Stimulated activated naive CD8-positive, alpha-beta T cell treated with anti-CD3 and anti-CD28 coated beads, Interleukin-15, Interleukin-2, amounts not matched to agents 100 ng/mL and 50 ng/mL, for 24 hours (primary cell): ENCODE measurements at regions not wholly inside any gene's neighbourhood (a gene's known extent, or its start where the extent isn't known, plus 50 kb on each side); places are given as distances from the start of the nearest gene placed in this dataset.
"Not testable (repeated sequence)": the region's sequence is repeated elsewhere in the genome, so short reads cannot be mapped to it uniquely, and the experiment has no call there.

Experiments
- H3K27ac Mint-ChIP-seq: one replicate; pipeline ENCODE4 v1.8.0; 2021; ENCODE audit warnings: mild to moderate bottlenecking, mixed read lengths
- H3K27me3 Mint-ChIP-seq: one replicate; pipeline ENCODE4 v1.8.0; 2021; ENCODE audit warnings: mixed read lengths
- H3K36me3 Mint-ChIP-seq: one replicate; pipeline ENCODE4 v1.8.0; 2021; ENCODE audit warnings: low read depth, mixed read lengths
- H3K4me1 Mint-ChIP-seq: one replicate; pipeline ENCODE4 v1.8.0; 2021; ENCODE audit warnings: low read depth, mixed read lengths
- H3K4me3 Mint-ChIP-seq: one replicate; pipeline ENCODE4 v1.8.0; 2021; ENCODE audit warnings: mild to moderate bottlenecking, mixed read lengths
- H3K9me3 Mint-ChIP-seq: one replicate; pipeline ENCODE4 v1.8.0; 2021; ENCODE audit warnings: mixed read lengths

DNA sequence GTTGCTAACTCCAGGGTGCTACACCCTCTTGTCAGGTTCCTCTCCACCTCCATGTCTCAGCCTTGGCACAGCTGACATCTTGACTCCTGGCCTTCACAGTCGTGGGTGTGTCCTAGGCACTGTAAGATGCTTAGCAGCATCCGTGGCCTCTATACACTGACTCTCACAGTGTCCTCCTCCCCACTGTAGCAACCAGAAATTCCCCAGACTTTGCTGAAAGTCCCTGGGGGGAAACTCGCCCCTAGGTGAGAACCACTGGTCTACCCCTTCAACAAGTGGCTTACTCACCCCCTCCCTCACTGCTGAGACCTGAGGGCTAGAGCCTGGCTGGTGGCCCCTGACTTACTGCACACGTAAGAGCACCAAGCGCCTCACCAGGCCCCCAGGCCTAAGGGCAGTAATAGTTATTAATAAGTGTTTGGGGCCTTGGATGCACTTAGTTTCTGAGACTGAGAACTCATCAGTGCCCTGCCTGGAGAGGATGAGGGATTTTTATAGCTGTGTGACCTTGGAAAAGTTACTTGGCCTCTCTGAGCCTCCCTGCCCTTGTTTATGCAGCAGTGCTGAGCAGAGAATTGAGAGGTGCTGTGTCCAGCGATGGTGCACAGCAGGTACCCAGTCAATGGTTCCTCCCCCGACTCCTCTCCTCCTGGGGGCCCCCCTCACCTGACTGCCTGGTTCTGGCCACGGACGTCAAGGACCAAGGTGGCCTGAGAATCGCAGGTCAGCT, 67.1 kb downstream of the RMI2 start:
- H3K4me1 Mint-ChIP-seq, result no peaks in the 10 kb centered on the region
- no peaks in the 10 kb centered on the region for H3K36me3 Mint-ChIP-seq
- no peak overlapping the region for H3K27ac Mint-ChIP-seq
- no peak overlapping the region for H3K4me3 Mint-ChIP-seq
- no peaks in the 10 kb centered on the region for H3K9me3 Mint-ChIP-seq
- no peaks in the 10 kb centered on the region for H3K27me3 Mint-ChIP-seq

DNA sequence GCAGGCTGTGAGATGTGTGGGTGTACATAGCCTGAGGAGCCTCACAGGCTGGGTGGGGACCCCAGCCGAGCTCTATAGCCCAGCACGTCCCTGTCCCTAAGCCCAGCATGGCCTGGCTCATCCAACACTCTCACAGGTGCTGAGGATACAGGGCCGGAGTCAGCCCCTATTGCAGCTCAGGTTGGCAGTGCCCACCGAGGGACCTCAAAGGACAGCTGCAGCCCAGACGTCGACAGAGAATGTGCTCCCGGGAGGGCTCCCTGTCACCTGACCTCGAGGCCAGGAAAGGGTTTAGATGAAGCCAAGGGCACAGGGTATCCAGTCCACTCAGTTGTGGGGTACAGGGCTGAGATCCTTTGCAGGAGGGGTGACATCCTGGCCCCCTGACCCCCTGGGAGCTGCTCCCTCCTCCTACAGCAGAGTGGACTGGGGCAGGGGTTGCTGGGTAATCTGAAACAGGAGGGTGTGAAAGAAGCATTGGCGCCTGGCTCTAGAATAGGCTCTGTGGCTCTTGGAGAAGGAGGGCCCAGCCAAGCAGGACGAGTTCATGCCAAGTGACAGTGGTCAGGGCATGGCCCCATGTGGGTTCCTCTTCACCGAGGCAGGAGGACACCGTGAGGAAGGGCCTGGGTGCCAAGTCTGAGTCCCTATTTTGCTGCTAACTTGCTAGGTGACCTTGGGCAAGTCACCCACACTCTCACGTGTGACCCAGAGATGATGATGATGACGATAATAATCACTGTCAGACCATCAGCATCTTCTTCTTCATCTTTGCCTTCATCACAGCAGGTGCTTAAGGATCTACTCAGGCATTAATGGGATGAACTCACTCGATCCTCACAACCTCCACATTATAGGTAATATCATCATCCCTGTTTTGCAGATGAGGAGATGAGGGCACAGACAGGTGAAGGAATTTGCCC, 68.0 kb downstream of the RMI2 start:
- Mint-ChIP-seq H3K36me3 (no peaks in the 10 kb centered on the region), H3K27me3 (no peaks in the 10 kb centered on the region), H3K9me3 (no peaks in the 10 kb centered on the region), H3K27ac (no peak overlapping the region), H3K4me3 (no peak overlapping the region), H3K4me1 (no peaks in the 10 kb centered on the region)

DNA sequence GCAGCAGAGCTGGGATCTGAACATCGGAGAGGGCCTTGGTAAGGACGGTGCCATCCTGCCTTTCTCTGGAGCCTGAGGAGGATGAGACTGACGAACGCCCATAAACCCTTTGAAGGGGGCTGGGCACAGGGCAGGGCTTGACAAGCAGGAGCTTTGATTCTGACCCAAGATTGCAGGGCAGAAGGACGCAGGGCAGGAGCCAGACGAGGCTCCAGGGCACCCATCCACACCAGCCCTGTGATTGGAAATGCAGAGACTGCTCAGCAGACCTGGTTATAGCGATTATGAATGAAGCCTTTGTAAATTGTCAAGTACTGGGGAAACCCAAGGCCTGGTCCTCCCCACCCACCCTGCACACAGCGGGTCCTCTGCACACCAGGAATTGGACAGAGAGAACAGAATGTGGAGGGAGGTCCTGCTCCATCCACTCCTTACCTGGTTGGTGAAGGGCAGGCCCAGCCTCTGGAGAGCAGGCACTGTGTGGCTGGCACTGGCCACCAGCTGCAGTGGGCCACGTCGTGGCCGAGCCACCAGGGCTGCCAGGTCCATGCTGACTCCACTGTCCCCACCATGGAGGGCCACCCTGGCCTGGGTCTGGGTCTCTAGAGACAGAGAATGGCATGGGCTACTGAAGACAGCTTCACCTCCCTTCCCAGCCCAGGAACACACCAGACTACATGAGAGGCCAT, 68.8 kb downstream of the RMI2 start:
- no peaks in the 10 kb centered on the region for H3K27me3 Mint-ChIP-seq

DNA sequence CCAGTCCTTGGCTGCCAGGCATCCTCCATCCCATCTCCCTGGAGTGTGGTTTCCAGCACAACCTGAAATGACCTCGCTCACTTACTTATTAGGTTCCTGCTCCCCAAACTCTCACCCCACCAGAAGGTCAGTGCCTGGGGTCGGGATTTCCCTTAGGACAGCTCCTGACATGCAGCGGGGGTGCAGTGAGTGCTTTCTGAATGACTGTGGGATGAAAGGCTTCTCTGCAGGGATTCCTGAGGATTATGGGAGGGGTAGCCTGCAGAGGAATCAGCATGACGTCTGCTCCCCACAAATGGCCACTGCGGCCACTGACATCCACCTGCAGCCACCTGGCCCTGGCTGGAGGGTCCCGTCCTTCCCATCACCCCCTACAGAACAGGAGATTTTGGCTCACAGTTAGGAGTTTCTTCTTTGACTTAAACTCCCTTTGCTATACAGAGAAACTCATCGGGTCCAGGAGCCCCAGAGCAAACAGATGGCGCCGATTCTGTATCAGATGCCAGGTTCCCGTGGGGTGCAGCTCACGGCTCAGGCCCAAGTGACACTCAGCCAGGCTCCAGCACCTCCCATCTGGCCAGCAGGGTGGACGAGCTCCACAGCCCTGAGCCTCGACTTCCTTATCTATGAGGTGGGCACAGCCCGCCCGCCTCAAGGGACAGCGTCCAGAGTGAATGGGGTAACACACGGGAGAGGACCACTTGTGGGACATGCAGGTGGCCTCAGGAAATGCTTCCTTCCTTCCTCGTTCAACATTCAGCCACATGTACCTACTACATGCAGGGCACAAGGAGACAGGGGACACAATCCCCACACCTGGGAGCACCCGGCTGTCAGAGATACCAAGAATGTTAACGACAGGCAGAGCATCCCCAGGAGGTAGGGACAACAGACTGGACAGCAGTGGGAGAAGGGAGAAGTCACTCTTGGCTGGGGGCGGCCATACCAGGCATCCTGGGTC, 69.8 kb downstream of the RMI2 start:
- Mint-ChIP-seq H3K9me3 (no peaks in the 10 kb centered on the region), H3K4me3 (no peak overlapping the region), H3K27ac (no peak overlapping the region), H3K36me3 (no peaks in the 10 kb centered on the region), H3K27me3 (no peaks in the 10 kb centered on the region), H3K4me1 (no peaks in the 10 kb centered on the region)

More for the DNA sequence above, 68.8 kb downstream of the RMI2 start:
- Mint-ChIP-seq H3K27ac (no peak overlapping the region), H3K36me3 (no peaks in the 10 kb centered on the region), H3K4me1 (no peaks in the 10 kb centered on the region), H3K4me3 (no peak overlapping the region), H3K9me3 (no peaks in the 10 kb centered on the region)

DNA sequence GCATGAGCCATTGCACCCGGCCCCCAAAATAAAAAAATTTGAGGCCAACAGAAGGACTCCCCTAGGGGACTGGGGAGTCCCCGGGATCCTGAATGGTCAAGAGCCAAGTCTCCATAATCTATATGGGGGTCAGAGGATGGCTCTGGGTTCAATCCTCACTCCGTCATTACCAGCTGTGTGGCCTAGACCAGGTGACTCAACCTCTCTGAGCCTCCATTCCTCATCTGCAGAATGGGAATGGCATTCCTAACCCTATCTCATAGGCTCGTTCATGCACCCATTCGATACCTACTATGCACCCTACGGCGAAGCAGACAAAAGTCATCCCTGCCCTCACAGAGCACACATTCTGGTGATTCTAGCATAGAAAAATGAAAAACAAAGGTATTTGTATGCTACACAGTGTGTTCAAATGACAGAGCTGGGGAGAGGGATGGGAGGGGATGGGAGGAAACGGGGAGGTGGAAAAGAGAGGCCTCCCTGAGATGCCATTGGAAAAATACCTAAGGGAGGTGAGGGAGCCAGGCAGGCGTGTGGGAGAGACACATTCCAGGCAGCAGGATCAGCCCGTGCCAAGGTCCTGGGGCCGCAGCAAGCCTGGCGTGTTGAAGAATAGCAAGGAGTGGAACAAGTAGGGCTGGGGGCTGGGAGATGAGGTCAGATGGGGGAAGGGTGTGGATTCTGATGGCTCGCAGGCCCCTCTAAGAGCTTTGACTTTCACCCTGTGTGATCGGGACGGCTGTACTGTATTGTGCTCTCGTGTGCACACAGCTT, 71.2 kb downstream of the RMI2 start:
- Mint-ChIP-seq H3K9me3 (no peaks in the 10 kb centered on the region), H3K4me1 (no peaks in the 10 kb centered on the region), H3K4me3 (no peak overlapping the region), H3K27me3 (no peaks in the 10 kb centered on the region), H3K36me3 (no peaks in the 10 kb centered on the region), H3K27ac (no peak overlapping the region)

DNA sequence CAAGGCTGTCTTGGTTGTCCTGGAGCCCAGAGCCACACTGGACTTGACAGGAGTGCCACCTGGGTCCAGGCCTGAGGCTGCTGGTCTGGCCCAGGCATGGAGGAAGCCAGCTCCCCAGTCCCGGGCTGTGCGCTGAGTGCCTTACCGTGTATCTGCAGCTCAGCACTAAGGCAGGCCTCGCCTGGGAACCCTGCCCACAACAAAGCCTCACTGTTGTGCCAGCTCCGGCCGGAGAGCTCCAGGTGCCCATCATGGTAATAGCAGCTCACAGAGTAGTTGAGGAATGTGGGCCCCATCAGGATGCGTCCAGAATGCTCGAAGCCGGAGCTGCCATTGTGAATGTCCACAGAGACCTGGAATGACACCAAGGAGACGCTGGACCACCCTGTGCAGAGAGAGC, 72.2 kb downstream of the RMI2 start:
- H3K36me3 Mint-ChIP-seq, result no peaks in the 10 kb centered on the region
- no peaks in the 10 kb centered on the region for H3K27me3 Mint-ChIP-seq
- H3K27ac Mint-ChIP-seq, result no peak overlapping the region
- H3K4me1 Mint-ChIP-seq, result no peaks in the 10 kb centered on the region
- no peaks in the 10 kb centered on the region for H3K9me3 Mint-ChIP-seq
- H3K4me3 Mint-ChIP-seq, result no peak overlapping the region

DNA sequence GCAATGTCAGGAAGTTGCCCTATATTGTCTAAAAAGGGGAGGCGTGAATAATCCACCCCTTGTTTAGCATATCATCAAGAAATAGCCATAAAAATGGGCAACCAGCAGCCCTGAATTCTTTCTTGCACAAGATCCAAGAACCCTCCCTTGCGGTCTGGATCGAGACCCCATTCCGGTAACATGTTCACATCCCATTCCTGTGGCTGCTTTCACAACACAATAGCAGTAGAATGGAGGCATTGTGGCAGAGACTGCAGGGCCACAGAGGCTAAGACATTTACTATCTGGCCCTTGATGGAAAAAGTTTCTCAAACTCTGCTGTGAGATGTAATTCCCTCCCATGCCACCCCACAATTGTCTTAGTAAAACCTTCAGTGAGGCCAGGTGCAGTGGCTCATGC, 73.2 kb downstream of the RMI2 start:
- peaks cover 3% of the 10 kb centered on the region for H3K4me1 Mint-ChIP-seq
- no peaks in the 10 kb centered on the region for H3K27me3 Mint-ChIP-seq
- H3K4me3 Mint-ChIP-seq, result no peak overlapping the region
- no peaks in the 10 kb centered on the region for H3K36me3 Mint-ChIP-seq
- no peaks in the 10 kb centered on the region for H3K9me3 Mint-ChIP-seq
- H3K27ac Mint-ChIP-seq, result no peak overlapping the region

DNA sequence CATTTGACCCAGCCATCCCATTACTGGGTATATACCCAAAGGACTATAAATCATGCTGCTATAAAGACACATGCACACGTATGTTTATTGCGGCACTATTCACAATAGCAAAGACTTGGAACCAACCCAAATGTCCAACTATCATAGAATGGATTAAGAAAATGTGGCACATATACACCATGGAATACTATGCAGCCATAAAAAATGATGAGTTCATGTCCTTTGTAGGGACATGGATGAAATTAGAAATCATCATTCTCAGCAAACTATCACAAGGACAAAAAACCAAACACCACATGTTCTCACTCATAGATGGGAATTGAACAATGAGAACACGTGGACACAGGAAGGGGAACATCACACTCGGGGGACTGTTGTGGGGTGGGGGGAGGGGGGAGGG, 74.8 kb downstream of the RMI2 start:
- H3K9me3 Mint-ChIP-seq, H3K4me1 Mint-ChIP-seq, H3K27ac Mint-ChIP-seq, H3K36me3 Mint-ChIP-seq, H3K4me3 Mint-ChIP-seq, H3K27me3 Mint-ChIP-seq: not testable (repeated sequence)

DNA sequence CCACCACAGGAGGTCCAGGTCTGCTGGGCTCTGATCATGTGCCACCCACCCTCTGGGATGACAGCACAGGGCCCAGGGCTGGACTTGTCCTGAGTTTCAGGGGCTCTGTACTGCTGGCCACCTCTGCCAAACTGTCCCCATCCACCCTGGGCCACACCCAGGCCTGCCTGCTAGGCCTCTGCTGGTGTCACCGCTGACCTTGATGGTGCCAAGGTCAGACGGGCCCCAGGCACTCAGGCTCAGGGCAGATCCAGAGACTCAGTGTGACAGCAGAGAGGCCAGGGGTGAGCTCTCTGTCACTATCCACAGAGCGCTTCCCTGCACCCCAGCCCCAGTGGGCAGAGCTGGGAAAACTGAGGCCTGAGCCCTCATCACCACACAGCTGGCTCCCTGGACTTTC, 75.6 kb downstream of the RMI2 start:
- H3K27ac Mint-ChIP-seq, result no peak overlapping the region
- H3K27me3 Mint-ChIP-seq, result no peaks in the 10 kb centered on the region
- no peaks in the 10 kb centered on the region for H3K36me3 Mint-ChIP-seq
- H3K9me3 Mint-ChIP-seq, result no peaks in the 10 kb centered on the region
- H3K4me3 Mint-ChIP-seq, result no peak overlapping the region
- peaks cover 3% of the 10 kb centered on the region for H3K4me1 Mint-ChIP-seq

DNA sequence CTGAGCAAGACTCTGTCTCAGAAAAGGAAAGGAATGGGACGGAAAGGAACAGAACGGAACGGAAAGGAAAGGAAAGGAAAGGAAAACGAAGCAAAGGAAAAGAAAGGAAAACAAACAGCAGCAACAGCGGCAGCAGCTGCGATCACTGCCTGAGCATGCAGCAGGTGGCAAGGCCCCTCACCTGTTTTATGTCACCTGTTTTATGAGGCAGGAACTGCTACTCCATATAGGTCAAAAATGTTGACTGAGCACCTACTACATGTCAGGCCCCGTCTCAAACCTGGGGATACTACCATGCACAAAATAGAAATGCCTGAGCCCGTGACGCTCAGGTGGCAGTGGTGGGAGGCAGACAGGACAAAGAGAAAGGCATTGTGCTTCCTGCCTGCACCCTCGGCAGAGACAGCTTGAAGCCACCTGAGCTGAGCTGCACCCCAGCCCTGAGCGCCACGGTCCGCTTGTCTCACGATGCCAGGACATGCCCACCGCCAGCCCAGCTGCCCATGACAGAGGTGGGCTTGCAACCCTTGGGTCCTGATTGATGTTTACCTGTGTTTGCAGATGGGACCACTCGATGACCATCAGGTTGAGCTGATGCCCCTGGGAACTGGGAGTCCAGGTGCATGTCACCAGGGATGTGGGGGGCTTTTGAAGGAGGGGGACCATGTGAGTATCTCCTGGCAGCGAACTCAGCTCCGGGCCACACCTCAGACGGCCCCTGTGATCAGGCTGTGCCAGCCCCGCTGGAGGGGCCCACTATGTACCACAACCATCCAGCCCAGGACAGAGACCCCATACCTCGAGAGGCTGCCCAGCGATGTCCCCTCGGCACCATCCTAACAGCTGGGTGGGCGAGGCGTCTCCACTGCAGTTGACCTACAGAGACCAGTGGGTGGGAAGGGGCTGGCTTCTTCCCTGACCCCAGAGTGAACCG, 77.4 kb downstream of the RMI2 start:
- Mint-ChIP-seq H3K36me3 (no peaks in the 10 kb centered on the region), H3K9me3 (no peaks in the 10 kb centered on the region), H3K27me3 (no peaks in the 10 kb centered on the region), H3K4me1 (peaks cover 3% of the 10 kb centered on the region), H3K27ac (no peak overlapping the region), H3K4me3 (no peak overlapping the region)

DNA sequence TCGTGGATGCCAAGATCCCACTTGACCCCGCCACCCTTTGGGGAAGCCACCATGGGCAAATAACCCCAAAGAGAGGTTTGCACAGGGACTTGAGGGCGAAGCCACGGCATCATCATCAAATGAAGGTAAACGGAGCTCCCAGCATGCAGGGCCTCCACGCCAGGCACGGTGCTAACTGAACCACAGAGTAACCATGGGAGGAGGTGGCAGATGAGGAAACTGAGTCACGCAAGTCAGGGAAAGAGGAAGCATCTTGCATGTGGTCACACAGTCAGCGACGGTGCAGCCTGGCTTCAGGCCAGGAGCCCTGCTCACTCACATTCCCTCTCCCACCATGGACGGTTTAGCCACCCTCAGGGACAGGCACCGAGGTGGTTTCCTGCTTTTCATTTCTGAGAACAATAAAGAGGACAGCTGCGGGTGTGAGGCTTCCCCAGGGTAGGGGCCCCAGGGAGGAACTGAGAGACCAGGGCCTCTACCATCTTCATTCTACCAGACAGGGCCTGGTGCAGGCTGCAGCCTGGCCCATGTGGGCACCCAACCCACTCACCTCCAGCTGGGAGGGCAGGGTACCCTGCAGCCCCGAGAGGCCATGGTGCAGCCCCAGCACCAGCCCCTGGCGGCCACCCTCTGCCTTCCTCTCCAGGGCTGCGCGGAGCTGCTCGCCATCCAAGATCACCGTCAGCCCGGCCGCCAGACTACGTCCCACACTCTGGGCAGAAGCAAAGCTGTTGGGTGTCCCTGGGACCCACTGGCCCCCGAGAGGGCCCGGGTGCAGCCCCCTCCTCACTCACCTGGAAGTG, 78.3 kb downstream of the RMI2 start:
- Mint-ChIP-seq H3K4me3 (no peak overlapping the region), H3K27me3 (no peaks in the 10 kb centered on the region), H3K9me3 (no peaks in the 10 kb centered on the region), H3K36me3 (no peaks in the 10 kb centered on the region), H3K27ac (no peak overlapping the region), H3K4me1 (peaks cover 3% of the 10 kb centered on the region)

DNA sequence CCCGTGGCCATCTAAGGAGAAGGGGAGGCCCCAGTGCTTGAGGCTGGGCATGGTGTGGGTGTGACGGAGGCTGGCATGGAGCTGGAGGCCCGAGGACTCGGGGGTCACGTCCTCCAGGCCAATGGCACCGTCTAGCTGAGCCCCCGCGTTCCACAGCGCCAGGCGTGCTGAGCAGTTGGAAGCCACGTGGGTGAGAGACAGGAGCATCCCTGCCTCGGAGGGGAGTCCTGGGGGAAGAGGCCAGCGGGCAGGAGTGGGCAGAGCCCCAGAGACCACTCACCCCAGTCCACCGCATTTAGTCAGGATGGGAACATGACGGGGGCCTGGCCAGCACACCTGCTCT, 78.8 kb downstream of the RMI2 start:
- Mint-ChIP-seq H3K27ac (no peak overlapping the region), H3K36me3 (no peaks in the 10 kb centered on the region), H3K9me3 (no peaks in the 10 kb centered on the region), H3K4me1 (peaks cover 3% of the 10 kb centered on the region), H3K27me3 (no peaks in the 10 kb centered on the region), H3K4me3 (no peak overlapping the region)
